CD14-positive monocyte (primary cell): ENCODE measurements at regions not wholly inside any gene's neighbourhood (a gene's known extent, or its start where the extent isn't known, plus 50 kb on each side); places are given as distances from the start of the nearest gene placed in this dataset.

Experiments used
- DNase-seq, 3 donors: peaks; one replicate each; pipeline ENCODE4 v3.0.0-alpha.2; 2011 to 2022
- H2AFZ ChIP-seq: 2 replicates; pipeline ENCODE4 v1.6.0; 2012; ENCODE audit warnings: mild to moderate bottlenecking, low read depth, low read length, inconsistent platforms; ENCODE audit not compliant: insufficient read depth, poor library complexity, severe bottlenecking
- H3K27ac ChIP-seq, 2 donors: 1 replicate in 1 of 2; 2 replicates in 1 of 2; pipeline ENCODE4 v1.5.1; 2012 to 2013; ENCODE audit warnings: low read length in 2 of 2, control low read depth in 1 of 2, inconsistent platforms in 1 of 2, low read depth in 1 of 2, mild to moderate bottlenecking in 1 of 2
- H3K27me3 ChIP-seq, 2 donors: one replicate each; pipeline versions ENCODE4 v1.6.0 to v1.6.1; 2011 to 2013; ENCODE audit warnings: low read length in 2 of 2; ENCODE audit not compliant: control insufficient read depth in 2 of 2, insufficient read depth in 2 of 2
- H3K36me3 ChIP-seq, 2 donors: replicated peaks in 1 of 2; 1 replicate in 1 of 2; 2 replicates in 1 of 2; pipeline versions ENCODE4 v1.5.1 to v1.6.1; 2012 to 2013; ENCODE audit warnings: low read length in 2 of 2, control low read depth in 1 of 2, inconsistent platforms in 1 of 2, mild to moderate bottlenecking in 1 of 2; ENCODE audit not compliant: insufficient read depth in 2 of 2, control insufficient read depth in 1 of 2
- H3K4me1 ChIP-seq, 2 donors: 1 replicate in 1 of 2; 2 replicates in 1 of 2; pipeline versions ENCODE4 v1.5.1 to v1.6.1; 2012 to 2013; ENCODE audit warnings: low read length in 2 of 2, control low read depth in 1 of 2, inconsistent platforms in 1 of 2, mild to moderate bottlenecking in 1 of 2, moderate library complexity in 1 of 2; ENCODE audit not compliant: insufficient read depth in 2 of 2, control insufficient read depth in 1 of 2
- H3K4me2 ChIP-seq: replicated peaks from 2 replicates; pipeline ENCODE3; 2012; ENCODE audit warnings: low read length, moderate library complexity, mild to moderate bottlenecking; ENCODE audit not compliant: poor library complexity, severe bottlenecking; ENCODE audit errors: extremely low read depth
- H3K4me3 ChIP-seq, 3 experiments: fragments of 200-600 bp in 1 of 3; sonication (generic) in 1 of 3; replicated peaks in 1 of 3; 1 replicate in 2 of 3; 2 replicates in 1 of 3; pipeline ENCODE4 v1.5.1; 2011 to 2013; ENCODE audit warnings: low read length in 3 of 3, mild to moderate bottlenecking in 3 of 3, control low read depth in 2 of 3, low read depth in 2 of 3, inconsistent platforms in 1 of 3, moderate library complexity in 1 of 3
- H3K79me2 ChIP-seq: 2 replicates; pipeline ENCODE4 v1.6.0; 2012; ENCODE audit warnings: mild to moderate bottlenecking, control low read depth, inconsistent platforms, low read length, moderate library complexity; ENCODE audit not compliant: insufficient read depth
- H3K9ac ChIP-seq: 2 replicates; pipeline ENCODE4 v1.6.0; 2017; ENCODE audit warnings: low read length, mild to moderate bottlenecking; ENCODE audit not compliant: insufficient read depth, poor library complexity, severe bottlenecking
- H3K9me3 ChIP-seq, 2 donors: replicated peaks in 1 of 2; 1 replicate in 1 of 2; 2 replicates in 1 of 2; pipeline versions ENCODE4 v1.5.1 to v1.6.1; 2012 to 2013; ENCODE audit warnings: low read length in 2 of 2, control low read depth in 1 of 2; ENCODE audit not compliant: control insufficient read depth in 1 of 2, insufficient read depth in 1 of 2
- H4K20me1 ChIP-seq: 2 replicates; pipeline ENCODE4 v1.6.0; 2012; ENCODE audit warnings: mild to moderate bottlenecking, low read length, control low read depth, moderate library complexity; ENCODE audit not compliant: insufficient read depth
- H3K27ac Mint-ChIP-seq, 7 donors: one replicate each; pipeline ENCODE4 v1.8.0; 2020; ENCODE audit warnings: mild to moderate bottlenecking in 7 of 7, mixed read lengths in 7 of 7, moderate library complexity in 6 of 7, inconsistent platforms in 2 of 7
- H3K27me3 Mint-ChIP-seq, 3 donors: one replicate each; pipeline ENCODE4 v1.8.0; 2021 to 2022; ENCODE audit warnings: low read depth in 3 of 3, mild to moderate bottlenecking in 3 of 3, mixed read lengths in 3 of 3, moderate library complexity in 3 of 3, inconsistent platforms in 1 of 3
- H3K36me3 Mint-ChIP-seq, 2 donors: one replicate each; pipeline ENCODE4 v1.8.0; 2020; ENCODE audit warnings: mixed read lengths in 2 of 2, inconsistent platforms in 1 of 2, mild to moderate bottlenecking in 1 of 2
- H3K4me1 Mint-ChIP-seq: one replicate; pipeline ENCODE4 v1.8.0; 2020; ENCODE audit warnings: mild to moderate bottlenecking, mixed read lengths
- H3K4me3 Mint-ChIP-seq, 2 donors: one replicate each; pipeline ENCODE4 v1.8.0; 2020; ENCODE audit warnings: mild to moderate bottlenecking in 2 of 2, mixed read lengths in 2 of 2, moderate library complexity in 1 of 2
- H3K9me3 Mint-ChIP-seq, 7 donors: one replicate each; pipeline ENCODE4 v1.8.0; 2020 to 2022; ENCODE audit warnings: mixed read lengths in 7 of 7, mild to moderate bottlenecking in 6 of 7, moderate library complexity in 6 of 7, inconsistent platforms in 2 of 7
- WGBS: methylation state at CpG from one replicate; pipeline ENCODE4 v1.1.5; 2013; ENCODE audit warnings: missing lambda C conversion rate; ENCODE audit not compliant: insufficient coverage; 5-methylcytosine and 5-hydroxymethylcytosine counted together
- intact Hi-C, 2 donors: fragments of 100-400 bp; cut with micrococcal nuclease; formaldehyde crosslinking; loops; one replicate each; pipeline versions ENCODE4 v1.15.0 to v1.15.1; 2023
- TF ChIP-seq, protein P1 (sequence below): fragments of 200-600 bp; IDR thresholded peaks from one replicate; pipeline ENCODE4 v1.8.0; 2022; ENCODE audit warnings: antibody characterized with exemption, mild to moderate bottlenecking

DNA sequence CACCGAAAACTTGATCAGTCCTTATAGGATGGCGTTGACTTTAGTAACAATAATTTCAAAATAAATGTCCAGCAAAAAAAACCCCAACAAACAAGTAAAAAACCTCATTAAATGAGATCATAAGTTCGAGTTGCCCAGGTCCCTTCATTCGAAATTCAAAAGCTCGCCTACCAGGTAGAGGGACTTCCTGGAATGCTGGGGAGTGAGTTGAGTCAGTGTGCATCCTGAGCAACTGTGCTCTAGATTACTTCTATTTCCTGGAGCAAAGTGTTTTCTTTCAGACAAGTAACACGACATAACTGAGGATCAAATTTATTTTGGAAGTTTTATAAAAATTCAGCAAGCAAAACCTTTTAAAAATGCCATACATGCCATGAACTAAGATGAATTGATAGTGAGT lies 511.9 kb upstream of the CITED2 start:
- Histone ChIP-seq H3K79me2 (no peaks in the 10 kb centered on the region), H3K36me3 (no peaks in the 10 kb centered on the region), H3K27ac (no peak overlapping the region), H3K4me3 (no peak overlapping the region), H3K27me3 (no peaks in the 10 kb centered on the region), H4K20me1 (no peaks in the 10 kb centered on the region), H3K9ac (no peak overlapping the region), H3K4me1 (peaks cover 39 to 47% of the 10 kb centered on the region in 2 donors), H3K9me3 (no peaks in the 10 kb centered on the region), H2AFZ (no peak overlapping the region), H3K4me2 (no peak overlapping the region)
- TF ChIP-seq, protein P1, sequence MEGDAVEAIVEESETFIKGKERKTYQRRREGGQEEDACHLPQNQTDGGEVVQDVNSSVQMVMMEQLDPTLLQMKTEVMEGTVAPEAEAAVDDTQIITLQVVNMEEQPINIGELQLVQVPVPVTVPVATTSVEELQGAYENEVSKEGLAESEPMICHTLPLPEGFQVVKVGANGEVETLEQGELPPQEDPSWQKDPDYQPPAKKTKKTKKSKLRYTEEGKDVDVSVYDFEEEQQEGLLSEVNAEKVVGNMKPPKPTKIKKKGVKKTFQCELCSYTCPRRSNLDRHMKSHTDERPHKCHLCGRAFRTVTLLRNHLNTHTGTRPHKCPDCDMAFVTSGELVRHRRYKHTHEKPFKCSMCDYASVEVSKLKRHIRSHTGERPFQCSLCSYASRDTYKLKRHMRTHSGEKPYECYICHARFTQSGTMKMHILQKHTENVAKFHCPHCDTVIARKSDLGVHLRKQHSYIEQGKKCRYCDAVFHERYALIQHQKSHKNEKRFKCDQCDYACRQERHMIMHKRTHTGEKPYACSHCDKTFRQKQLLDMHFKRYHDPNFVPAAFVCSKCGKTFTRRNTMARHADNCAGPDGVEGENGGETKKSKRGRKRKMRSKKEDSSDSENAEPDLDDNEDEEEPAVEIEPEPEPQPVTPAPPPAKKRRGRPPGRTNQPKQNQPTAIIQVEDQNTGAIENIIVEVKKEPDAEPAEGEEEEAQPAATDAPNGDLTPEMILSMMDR, result no peak
- WGBS, result 100% methylated on average over 1 of the region's 6 CpGs
- H3K9me3 Mint-ChIP-seq, result no peaks in the 10 kb centered on the region
- no peaks in the 10 kb centered on the region for H3K36me3 Mint-ChIP-seq
- DNase-seq, result no peak
- peaks cover 0 to 4% (median 0%) of the 10 kb centered on the region in 3 donors for H3K27me3 Mint-ChIP-seq
- H3K4me1 Mint-ChIP-seq, result peaks cover 44% of the 10 kb centered on the region
- intact Hi-C loops, result no loop called here
- H3K27ac Mint-ChIP-seq, result peak overlapping the region in 1 of 7 donors; percentile 24
- H3K4me3 Mint-ChIP-seq, result no peak overlapping the region

DNA sequence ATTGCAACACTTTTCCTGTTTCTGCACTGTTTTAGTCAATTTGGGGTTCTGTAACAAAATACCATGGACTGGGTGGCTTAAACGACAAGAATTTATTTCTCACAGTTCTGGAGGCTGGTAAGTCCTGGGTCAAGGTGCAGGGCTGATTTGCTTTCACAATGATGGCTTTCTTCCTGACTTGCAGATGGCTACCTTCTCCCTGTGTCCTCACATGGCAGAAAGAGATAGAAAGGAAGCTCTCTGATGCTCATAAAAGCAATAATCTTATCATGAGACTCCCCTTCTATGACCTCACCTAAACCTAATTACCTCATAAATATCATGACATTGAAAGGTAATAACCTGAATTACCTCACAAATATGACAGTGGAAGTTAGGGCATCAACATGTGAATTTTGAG lies 511.5 kb upstream of the CITED2 start:
- H3K27ac Mint-ChIP-seq, result peak overlapping the region in 4 of 7 donors; percentile 41 to 65 (median 58)
- Histone ChIP-seq H3K36me3 (no peaks in the 10 kb centered on the region), H3K27me3 (no peaks in the 10 kb centered on the region), H3K9ac (no peak overlapping the region), H4K20me1 (no peaks in the 10 kb centered on the region), H3K79me2 (no peaks in the 10 kb centered on the region), H3K4me2 (peak overlapping the region; percentile 9), H3K4me1 (peaks cover 39 to 47% of the 10 kb centered on the region in 2 donors), H2AFZ (peak overlapping the region; percentile 27), H3K9me3 (no peaks in the 10 kb centered on the region), H3K27ac (peak overlapping the region in 1 of 2 donors; percentile 27), H3K4me3 (no peak overlapping the region)
- H3K9me3 Mint-ChIP-seq, result no peaks in the 10 kb centered on the region
- no peaks in the 10 kb centered on the region for H3K36me3 Mint-ChIP-seq
- TF ChIP-seq, protein P1, result no peak
- H3K4me3 Mint-ChIP-seq, result no peak overlapping the region
- intact Hi-C loops, result no loop called here
- no peak for DNase-seq
- peaks cover 44% of the 10 kb centered on the region for H3K4me1 Mint-ChIP-seq
- H3K27me3 Mint-ChIP-seq, result peaks cover 0 to 4% (median 0%) of the 10 kb centered on the region in 3 donors
- no CpG with 5 or more reads among the region's 1 CpG for WGBS
